ENCODE measurements at regions not wholly inside any gene's neighbourhood (a gene's known extent, or its start where the extent isn't known, plus 50 kb on each side); places are given as distances from the start of the nearest gene placed in this dataset.

- no peaks in the 10 kb centered on the region for H3K36me3 ChIP-seq
- H3K9me3 ChIP-seq: no peaks in the 10 kb centered on the region
- TF ChIP-seq EP300 (IDR thresholded peaks at IDR 0.05) (no peak), POLR2AphosphoS5 (IDR thresholded peaks at IDR 0.05) (peak; percentile 43), POLR2A (IDR thresholded peaks at IDR 0.05) (no peak)
- TF ChIP-seq, protein P1, sequence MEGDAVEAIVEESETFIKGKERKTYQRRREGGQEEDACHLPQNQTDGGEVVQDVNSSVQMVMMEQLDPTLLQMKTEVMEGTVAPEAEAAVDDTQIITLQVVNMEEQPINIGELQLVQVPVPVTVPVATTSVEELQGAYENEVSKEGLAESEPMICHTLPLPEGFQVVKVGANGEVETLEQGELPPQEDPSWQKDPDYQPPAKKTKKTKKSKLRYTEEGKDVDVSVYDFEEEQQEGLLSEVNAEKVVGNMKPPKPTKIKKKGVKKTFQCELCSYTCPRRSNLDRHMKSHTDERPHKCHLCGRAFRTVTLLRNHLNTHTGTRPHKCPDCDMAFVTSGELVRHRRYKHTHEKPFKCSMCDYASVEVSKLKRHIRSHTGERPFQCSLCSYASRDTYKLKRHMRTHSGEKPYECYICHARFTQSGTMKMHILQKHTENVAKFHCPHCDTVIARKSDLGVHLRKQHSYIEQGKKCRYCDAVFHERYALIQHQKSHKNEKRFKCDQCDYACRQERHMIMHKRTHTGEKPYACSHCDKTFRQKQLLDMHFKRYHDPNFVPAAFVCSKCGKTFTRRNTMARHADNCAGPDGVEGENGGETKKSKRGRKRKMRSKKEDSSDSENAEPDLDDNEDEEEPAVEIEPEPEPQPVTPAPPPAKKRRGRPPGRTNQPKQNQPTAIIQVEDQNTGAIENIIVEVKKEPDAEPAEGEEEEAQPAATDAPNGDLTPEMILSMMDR (IDR thresholded peaks at IDR 0.05): no peak
- H3K4me1 ChIP-seq: peaks cover 0 to 9% (median 0%) of the 10 kb centered on the region in 3 donors
- WGBS, 2 donors (ENCODE audit: low coverage in 1 of 2): 30 to 39% methylated on average over 7 to 9 of the region's 9 CpGs
- peak; percentile 74 for ATAC-seq
- H3K27ac ChIP-seq: peak overlapping the region in 1 of 4 donors; percentile 4
- H3K4me3 ChIP-seq: no peak overlapping the region
- H3K27me3 ChIP-seq: no peaks in the 10 kb centered on the region
These were observed 83.6 kb upstream of the XCR1 start for GRCh38 chr3:46110701-46111493.

DNA sequence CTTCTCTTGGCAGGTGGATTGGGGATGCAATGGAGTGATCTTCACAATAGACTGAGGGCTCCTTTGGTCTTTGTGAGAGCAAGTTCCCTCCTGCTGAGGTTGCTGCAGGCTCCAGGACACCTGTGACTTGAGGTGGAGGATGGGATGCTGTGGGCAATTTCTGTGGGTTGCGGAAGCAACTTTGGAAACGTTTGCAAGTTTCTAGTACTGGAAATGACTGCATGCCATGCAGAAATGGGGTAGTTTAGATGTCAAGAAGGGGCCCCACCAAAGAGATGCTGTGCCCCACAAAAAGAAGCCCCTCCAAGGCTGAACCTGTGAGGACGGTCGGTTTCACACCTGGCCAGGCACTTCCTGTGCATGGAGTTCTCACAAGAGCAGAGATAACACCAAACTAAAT is 80.4 kb upstream of the XCR1 start:
- Histone ChIP-seq H3K4me3 (no peak overlapping the region), H3K27ac (no peak overlapping the region), H3K9me3 (no peaks in the 10 kb centered on the region), H3K4me1 (peaks cover 0 to 9% (median 0%) of the 10 kb centered on the region in 3 donors), H3K27me3 (peaks cover 7% of the 10 kb centered on the region), H3K36me3 (no peaks in the 10 kb centered on the region)
- TF ChIP-seq POLR2A (IDR thresholded peaks at IDR 0.05) (no peak), EP300 (IDR thresholded peaks at IDR 0.05) (no peak), POLR2AphosphoS5 (IDR thresholded peaks at IDR 0.05) (no peak)
- TF ChIP-seq, protein P1 (IDR thresholded peaks at IDR 0.05): no peak
- ATAC-seq: no peak
- 70 to 75% methylated on average over 2 of the region's 4 CpGs for WGBS, 2 donors (ENCODE audit: low coverage in 1 of 2)

DNA sequence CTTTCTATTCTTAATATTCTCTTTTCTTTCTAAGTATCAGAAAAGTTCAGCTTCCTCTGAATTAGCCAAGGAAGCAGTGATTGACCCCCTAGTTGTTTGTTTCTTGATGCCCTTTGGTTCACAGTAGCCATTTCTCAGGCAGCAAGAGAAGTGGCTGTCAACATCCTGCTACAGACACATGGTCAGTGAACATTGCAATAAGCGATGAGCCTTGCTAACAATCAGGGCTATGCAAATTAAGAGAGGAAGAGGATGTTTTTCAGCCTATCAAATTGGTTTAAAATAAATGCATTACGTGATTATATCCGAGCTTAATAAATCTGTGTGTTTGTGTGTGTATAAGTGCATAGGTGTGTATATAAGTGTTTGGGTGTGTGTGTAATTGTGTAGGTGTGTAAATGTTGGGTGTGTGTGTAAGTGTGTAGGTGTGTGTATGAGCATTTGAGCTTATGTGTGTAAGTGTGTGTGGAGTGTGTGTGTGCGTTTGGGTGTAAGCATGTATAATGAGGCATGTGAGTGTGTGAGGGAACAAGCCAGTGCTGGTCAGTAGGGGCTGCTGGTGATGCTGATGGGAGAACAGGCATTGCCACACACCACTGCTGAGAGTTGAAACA is 78.1 kb upstream of the XCR1 start:
- Histone ChIP-seq H3K4me1 (peaks cover 0 to 2% (median 0%) of the 10 kb centered on the region in 3 donors), H3K4me3 (no peak overlapping the region), H3K36me3 (no peaks in the 10 kb centered on the region), H3K27ac (no peak overlapping the region), H3K9me3 (peaks cover 0 to 8% (median 0%) of the 10 kb centered on the region in 3 donors), H3K27me3 (peaks cover 7% of the 10 kb centered on the region)
- ATAC-seq: no peak
- 68 to 74% methylated on average over 4 of the region's 4 CpGs for WGBS, 2 donors (ENCODE audit: low coverage in 1 of 2)
- TF ChIP-seq POLR2AphosphoS5 (IDR thresholded peaks at IDR 0.05) (no peak), POLR2A (IDR thresholded peaks at IDR 0.05) (no peak), EP300 (IDR thresholded peaks at IDR 0.05) (no peak)
- TF ChIP-seq, protein P1 (IDR thresholded peaks at IDR 0.05): no peak

DNA sequence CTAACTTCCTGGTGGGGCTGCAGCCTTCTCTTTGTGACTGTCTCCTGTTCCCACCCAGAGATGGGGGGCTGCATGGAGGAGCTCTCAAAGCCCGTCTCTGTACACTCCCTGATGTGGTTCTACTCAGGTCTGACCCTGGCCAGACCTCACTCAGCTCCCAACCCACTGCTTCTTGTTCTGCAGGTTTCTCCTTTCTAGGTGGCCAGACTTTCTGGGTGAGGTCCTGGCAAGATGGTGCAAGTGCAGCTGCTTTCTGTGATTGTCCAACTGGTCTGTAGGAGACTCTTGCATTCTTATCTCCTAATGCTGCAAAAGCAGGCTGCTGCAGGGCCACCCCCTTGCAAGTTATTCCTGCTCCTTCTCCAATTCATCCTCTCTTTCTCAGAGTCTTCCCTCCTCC is 77.4 kb upstream of the XCR1 start:
- TF ChIP-seq EP300 (IDR thresholded peaks at IDR 0.05) (no peak), POLR2AphosphoS5 (IDR thresholded peaks at IDR 0.05) (no peak), POLR2A (IDR thresholded peaks at IDR 0.05) (no peak)
- TF ChIP-seq, protein P1 (IDR thresholded peaks at IDR 0.05): no peak

DNA sequence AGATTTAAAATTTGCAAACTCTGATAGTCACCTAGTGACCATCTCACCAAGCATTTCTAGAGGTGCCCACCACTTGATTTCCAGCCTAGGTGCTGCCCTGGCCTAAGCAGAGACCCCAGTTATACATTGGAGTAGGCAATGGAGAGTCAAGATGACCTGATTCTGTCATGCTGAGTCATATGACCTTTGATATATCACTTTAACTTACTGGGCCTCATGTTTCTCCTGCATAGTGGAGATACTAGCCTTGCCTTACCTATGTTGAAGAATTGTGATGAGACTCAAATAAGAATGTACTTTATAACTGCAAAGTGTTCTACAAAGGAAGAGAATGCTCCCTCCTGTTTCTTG is 75.5 kb upstream of the XCR1 start:
- Histone ChIP-seq H3K9me3 (peaks cover 0 to 8% (median 0%) of the 10 kb centered on the region in 3 donors), H3K27ac (no peak overlapping the region), H3K27me3 (peaks cover 7% of the 10 kb centered on the region), H3K36me3 (no peaks in the 10 kb centered on the region), H3K4me3 (no peak overlapping the region), H3K4me1 (peaks cover 0 to 10% (median 0%) of the 10 kb centered on the region in 3 donors)
- no peak for ATAC-seq
- TF ChIP-seq, protein P1 (IDR thresholded peaks at IDR 0.05): no peak
- no peak for TF ChIP-seq POLR2AphosphoS5 (IDR thresholded peaks at IDR 0.05)
- TF ChIP-seq POLR2A (IDR thresholded peaks at IDR 0.05): no peak
- no peak for TF ChIP-seq EP300 (IDR thresholded peaks at IDR 0.05)

More for the DNA sequence above, 77.4 kb upstream of the XCR1 start:
- Histone ChIP-seq H3K27ac (no peak overlapping the region), H3K4me3 (no peak overlapping the region), H3K36me3 (no peaks in the 10 kb centered on the region), H3K9me3 (peaks cover 0 to 8% (median 0%) of the 10 kb centered on the region in 3 donors), H3K4me1 (no peaks in the 10 kb centered on the region), H3K27me3 (peaks cover 7% of the 10 kb centered on the region)
- 100% methylated on average over 1 of the region's 1 CpG; no CpG with 5 or more reads in 1 of the 2 donors for WGBS, 2 donors (ENCODE audit: low coverage in 1 of 2)
- ATAC-seq: no peak

Data from gastroesophageal sphincter (tissue), 4 donors.